ENCODE measurements at regions not wholly inside any gene's neighbourhood (a gene's known extent, or its start where the extent isn't known, plus 50 kb on each side); places are given as distances from the start of the nearest gene placed in this dataset.

GRCh38 chr3:17945018-17945798 is 202.8 kb upstream of the TBC1D5 start:
- no peak for DNase-seq (ENCODE audit: low spot score)

- no peak for DNase-seq (ENCODE audit: low spot score)
Measured at GRCh38 chr3:17942856-17943255, 200.4 kb upstream of the TBC1D5 start.

GRCh38 chr3:17941766-17942165 is 199.3 kb upstream of the TBC1D5 start:
- no peak for DNase-seq (ENCODE audit: low spot score)

GRCh38 chr3:17941152-17941551 is 198.7 kb upstream of the TBC1D5 start:
- DNase-seq (ENCODE audit: low spot score): no peak

- no peak for DNase-seq (ENCODE audit: low spot score)
Measured at GRCh38 chr3:17939157-17939556, 196.7 kb upstream of the TBC1D5 start.

GRCh38 chr3:17938313-17938712 is 195.9 kb upstream of the TBC1D5 start:
- no peak for DNase-seq (ENCODE audit: low spot score)

- DNase-seq (ENCODE audit: low spot score): no peak
Measured at GRCh38 chr3:17936736-17937480, 194.5 kb upstream of the TBC1D5 start.

- DNase-seq (ENCODE audit: low spot score): no peak
Measured at GRCh38 chr3:17935222-17935621, 192.8 kb upstream of the TBC1D5 start.

GRCh38 chr3:17932136-17932771 is 189.8 kb upstream of the TBC1D5 start:
- no peak for DNase-seq (ENCODE audit: low spot score)

GRCh38 chr3:17931131-17931530 is 188.7 kb upstream of the TBC1D5 start:
- no peak for DNase-seq (ENCODE audit: low spot score)

GRCh38 chr3:17928502-17929145 is 186.2 kb upstream of the TBC1D5 start:
- no peak for DNase-seq (ENCODE audit: low spot score)

GRCh38 chr3:17927036-17927435 is 184.6 kb upstream of the TBC1D5 start:
- no peak for DNase-seq (ENCODE audit: low spot score)

GRCh38 chr3:17915341-17915740 is 172.9 kb upstream of the TBC1D5 start:
- DNase-seq (ENCODE audit: low spot score): no peak

- no peak for DNase-seq (ENCODE audit: low spot score)
Measured at GRCh38 chr3:17913359-17913758, 170.9 kb upstream of the TBC1D5 start.

- no peak for DNase-seq (ENCODE audit: low spot score)
Measured at GRCh38 chr3:17911986-17912760, 169.7 kb upstream of the TBC1D5 start.

GRCh38 chr3:17910922-17911321 is 168.5 kb upstream of the TBC1D5 start:
- DNase-seq (ENCODE audit: low spot score): no peak

- no peak for DNase-seq (ENCODE audit: low spot score)
Measured at GRCh38 chr3:17909714-17910113, 167.3 kb upstream of the TBC1D5 start.

GRCh38 chr3:17908399-17909191 is 166.2 kb upstream of the TBC1D5 start:
- no peak for DNase-seq (ENCODE audit: low spot score)

GRCh38 chr3:17905996-17906395 is 163.6 kb upstream of the TBC1D5 start:
- DNase-seq (ENCODE audit: low spot score): no peak

- DNase-seq (ENCODE audit: low spot score): no peak
Measured at GRCh38 chr3:17901893-17902292, 159.5 kb upstream of the TBC1D5 start.
